ENCODE measurements at regions not wholly inside any gene's neighbourhood (a gene's known extent, or its start where the extent isn't known, plus 50 kb on each side); places are given as distances from the start of the nearest gene placed in this dataset.

- ATAC-seq = no peak
- 96 to 100% methylated on average over 2 to 4 of the region's 4 CpGs for WGBS, 2 donors (ENCODE audit: low coverage in 1 of 2)
Measured at GRCh38 chr10:44171765-44172164, 213.1 kb downstream of the CXCL12 start.

GRCh38 chr10:44168478-44168877 lies 216.4 kb downstream of the CXCL12 start:
- no peaks in the 10 kb centered on the region for H3K36me3 ChIP-seq
- no peak overlapping the region for H3K4me3 ChIP-seq
- H3K4me1 ChIP-seq = peaks cover 0 to 13% (median 3%) of the 10 kb centered on the region in 3 donors
- 92 to 96% methylated on average over 4 to 5 of the region's 5 CpGs for WGBS, 2 donors (ENCODE audit: low coverage in 1 of 2)
- TF ChIP-seq POLR2A (IDR thresholded peaks at IDR 0.05) = no peak
- no peak for TF ChIP-seq EP300 (IDR thresholded peaks at IDR 0.05)
- no peak for TF ChIP-seq CTCF (IDR thresholded peaks at IDR 0.05)
- TF ChIP-seq POLR2AphosphoS5 (IDR thresholded peaks at IDR 0.05) = no peak
- no peak overlapping the region for H3K27ac ChIP-seq
- H3K27me3 ChIP-seq = no peaks in the 10 kb centered on the region
- H3K9me3 ChIP-seq = no peaks in the 10 kb centered on the region
- ATAC-seq = no peak

More at GRCh38 chr10:44171765-44172164, 213.1 kb downstream of the CXCL12 start:
- H3K36me3 ChIP-seq = no peaks in the 10 kb centered on the region
- H3K9me3 ChIP-seq = no peaks in the 10 kb centered on the region
- no peak for TF ChIP-seq POLR2AphosphoS5 (IDR thresholded peaks at IDR 0.05)
- no peak for TF ChIP-seq EP300 (IDR thresholded peaks at IDR 0.05)
- TF ChIP-seq CTCF (IDR thresholded peaks at IDR 0.05) = no peak
- no peak for TF ChIP-seq POLR2A (IDR thresholded peaks at IDR 0.05)
- peaks cover 0 to 24% (median 3%) of the 10 kb centered on the region in 3 donors for H3K4me1 ChIP-seq
- H3K27me3 ChIP-seq = no peaks in the 10 kb centered on the region
- no peak overlapping the region for H3K4me3 ChIP-seq
- H3K27ac ChIP-seq = no peak overlapping the region

GRCh38 chr10:44167752-44168151 lies 217.1 kb downstream of the CXCL12 start:
- WGBS, 2 donors (ENCODE audit: low coverage in 1 of 2) = 81 to 86% methylated on average over 4 to 5 of the region's 6 CpGs

GRCh38 chr10:44166441-44166840 lies 218.5 kb downstream of the CXCL12 start:
- H3K4me3 ChIP-seq = no peak overlapping the region
- no peaks in the 10 kb centered on the region for H3K36me3 ChIP-seq
- no peak for ATAC-seq
- H3K4me1 ChIP-seq = no peaks in the 10 kb centered on the region
- H3K9me3 ChIP-seq = no peaks in the 10 kb centered on the region
- H3K27me3 ChIP-seq = no peaks in the 10 kb centered on the region
- TF ChIP-seq POLR2AphosphoS5 (IDR thresholded peaks at IDR 0.05) (no peak), POLR2A (IDR thresholded peaks at IDR 0.05) (no peak)
- WGBS, 2 donors (ENCODE audit: low coverage in 1 of 2) = 89 to 100% methylated on average over 1 of the region's 1 CpG
- H3K27ac ChIP-seq = no peak overlapping the region

More at GRCh38 chr10:44167752-44168151, 217.1 kb downstream of the CXCL12 start:
- Histone ChIP-seq H3K9me3 (no peaks in the 10 kb centered on the region), H3K4me3 (no peak overlapping the region), H3K4me1 (peaks cover 0 to 6% (median 2%) of the 10 kb centered on the region in 3 donors), H3K27ac (no peak overlapping the region), H3K27me3 (no peaks in the 10 kb centered on the region), H3K36me3 (no peaks in the 10 kb centered on the region)
- TF ChIP-seq POLR2AphosphoS5 (IDR thresholded peaks at IDR 0.05) (no peak), POLR2A (IDR thresholded peaks at IDR 0.05) (no peak), CTCF (IDR thresholded peaks at IDR 0.05) (no peak), EP300 (IDR thresholded peaks at IDR 0.05) (no peak)
- no peak for ATAC-seq

GRCh38 chr10:44164251-44164956 lies 220.5 kb downstream of the CXCL12 start:
- Histone ChIP-seq H3K4me1 (no peaks in the 10 kb centered on the region), H3K9me3 (no peaks in the 10 kb centered on the region), H3K27ac (no peak overlapping the region), H3K27me3 (no peaks in the 10 kb centered on the region), H3K4me3 (no peak overlapping the region), H3K36me3 (no peaks in the 10 kb centered on the region)
- no peak for ATAC-seq
- WGBS, 2 donors (ENCODE audit: low coverage in 1 of 2) = 65 to 78% methylated on average over 2 to 3 of the region's 3 CpGs
- TF ChIP-seq POLR2A (IDR thresholded peaks at IDR 0.05) (no peak), POLR2AphosphoS5 (IDR thresholded peaks at IDR 0.05) (no peak), CTCF (IDR thresholded peaks at IDR 0.05) (no peak), EP300 (IDR thresholded peaks at IDR 0.05) (no peak)

All from gastroesophageal sphincter (tissue), 4 donors.